ENCODE measurements at regions not wholly inside any gene's neighbourhood (a gene's known extent, or its start where the extent isn't known, plus 50 kb on each side); places are given as distances from the start of the nearest gene placed in this dataset.

- Mint-ChIP-seq H3K9me3 (ENCODE audit: low read depth, unreplicated experiment) (no peaks in the 10 kb centered on the region), H3K4me1 (ENCODE audit: low read depth, unreplicated experiment) (peaks cover 17% of the 10 kb centered on the region), H3K27me3 (ENCODE audit: unreplicated experiment) (no peaks in the 10 kb centered on the region), H3K36me3 (ENCODE audit: insufficient read depth, unreplicated experiment) (peaks cover 12% of the 10 kb centered on the region), H3K4me3 (ENCODE audit: low read depth, unreplicated experiment) (no peak overlapping the region), H3K27ac (ENCODE audit: unreplicated experiment) (peak overlapping the region; percentile 79)
- intact Hi-C loops (cut with micrococcal nuclease; ENCODE audit: unreplicated experiment), result loop anchor here (5.0 kb wide), 1 partner anchor 69 kb away; no protein-coding TSS in a partner anchor
- DNase-seq, result peak; percentile 46
- TF ChIP-seq CTCF (IDR thresholded peaks at IDR 0.05; ENCODE audit: unreplicated experiment), result no peak
- no TSS peak for BruUV-seq (replicated peaks)
- CTCF ChIA-PET, result interaction anchor here (0.7 to 1.2 kb wide), 4 partner anchors 44 to 834 kb away, joined by 3 to 13 read pairs (median 4); no protein-coding TSS in a partner anchor
Measured at GRCh38 chr20:53691060-53691810, 97.6 kb upstream of the ZNF217 start.

- H3K4me3 Mint-ChIP-seq (ENCODE audit: low read depth, unreplicated experiment), result no peak overlapping the region
- intact Hi-C loops (cut with micrococcal nuclease; ENCODE audit: unreplicated experiment), result no loop called here
- no TSS peak for BruUV-seq (replicated peaks)
- DNase-seq, result no peak
- no peaks in the 10 kb centered on the region for H3K9me3 Mint-ChIP-seq (ENCODE audit: low read depth, unreplicated experiment)
- H3K27ac Mint-ChIP-seq (ENCODE audit: unreplicated experiment), result no peak overlapping the region
- CTCF ChIA-PET, result no interaction called here
- TF ChIP-seq CTCF (IDR thresholded peaks at IDR 0.05; ENCODE audit: unreplicated experiment), result no peak
- H3K36me3 Mint-ChIP-seq (ENCODE audit: insufficient read depth, unreplicated experiment), result peaks cover 10% of the 10 kb centered on the region
- no peaks in the 10 kb centered on the region for H3K27me3 Mint-ChIP-seq (ENCODE audit: unreplicated experiment)
- H3K4me1 Mint-ChIP-seq (ENCODE audit: low read depth, unreplicated experiment), result peaks cover 17% of the 10 kb centered on the region
Measured at GRCh38 chr20:53688085-53688484, 94.4 kb upstream of the ZNF217 start.

GRCh38 chr20:53685070-53685595 lies 91.5 kb upstream of the ZNF217 start:
- no peak for TF ChIP-seq CTCF (IDR thresholded peaks at IDR 0.05; ENCODE audit: unreplicated experiment)
- peaks cover 4% of the 10 kb centered on the region for H3K36me3 Mint-ChIP-seq (ENCODE audit: insufficient read depth, unreplicated experiment)
- intact Hi-C loops (cut with micrococcal nuclease; ENCODE audit: unreplicated experiment), result no loop called here
- no peak overlapping the region for H3K27ac Mint-ChIP-seq (ENCODE audit: unreplicated experiment)
- no TSS peak for BruUV-seq (replicated peaks)
- no peaks in the 10 kb centered on the region for H3K9me3 Mint-ChIP-seq (ENCODE audit: low read depth, unreplicated experiment)
- H3K4me3 Mint-ChIP-seq (ENCODE audit: low read depth, unreplicated experiment), result no peak overlapping the region
- CTCF ChIA-PET, result interaction anchor here (0.6 kb wide), 1 partner anchor 42 kb away, joined by 10 read pairs; no protein-coding TSS in a partner anchor
- no peaks in the 10 kb centered on the region for H3K27me3 Mint-ChIP-seq (ENCODE audit: unreplicated experiment)
- DNase-seq, result no peak
- peaks cover 8% of the 10 kb centered on the region for H3K4me1 Mint-ChIP-seq (ENCODE audit: low read depth, unreplicated experiment)

GRCh38 chr20:53683506-53683905 lies 89.9 kb upstream of the ZNF217 start:
- H3K27ac Mint-ChIP-seq (ENCODE audit: unreplicated experiment), result no peak overlapping the region
- no peak for TF ChIP-seq CTCF (IDR thresholded peaks at IDR 0.05; ENCODE audit: unreplicated experiment)
- no peaks in the 10 kb centered on the region for H3K9me3 Mint-ChIP-seq (ENCODE audit: low read depth, unreplicated experiment)
- H3K36me3 Mint-ChIP-seq (ENCODE audit: insufficient read depth, unreplicated experiment), result peaks cover 4% of the 10 kb centered on the region
- no peak overlapping the region for H3K4me3 Mint-ChIP-seq (ENCODE audit: low read depth, unreplicated experiment)
- intact Hi-C loops (cut with micrococcal nuclease; ENCODE audit: unreplicated experiment), result no loop called here
- H3K4me1 Mint-ChIP-seq (ENCODE audit: low read depth, unreplicated experiment), result peaks cover 25% of the 10 kb centered on the region
- no peaks in the 10 kb centered on the region for H3K27me3 Mint-ChIP-seq (ENCODE audit: unreplicated experiment)
- no peak for DNase-seq
- BruUV-seq (replicated peaks), result no TSS peak
- CTCF ChIA-PET, result interaction anchor here (0.6 to 0.7 kb wide), 2 partner anchors 145 to 231 kb away, joined by 3 to 4 read pairs; no protein-coding TSS in a partner anchor

Measured in Calu3 (cell line).